Peyer's patch (tissue), 4 donors: ENCODE measurements at regions not wholly inside any gene's neighbourhood (a gene's known extent, or its start where the extent isn't known, plus 50 kb on each side); places are given as distances from the start of the nearest gene placed in this dataset.

Experiments used
- DNase-seq, 3 donors: peaks; one replicate each; pipeline ENCODE4 v3.0.0-alpha.2; 2017 to 2019
- H3K27ac ChIP-seq, 4 donors: fragments of 200-600 bp; sonication (generic); one replicate each; pipeline ENCODE4 v1.5.1; 2016 to 2019
- H3K27me3 ChIP-seq, 2 donors: fragments of 200-600 bp; sonication (generic); one replicate each; pipeline ENCODE4 v1.5.1; 2019
- H3K36me3 ChIP-seq, 3 donors: fragments of 200-600 bp; sonication (generic); one replicate each; pipeline ENCODE4 v1.5.1; 2016 to 2019
- H3K4me1 ChIP-seq, 4 donors: fragments of 200-600 bp; sonication (generic); one replicate each; pipeline ENCODE4 v1.5.1; 2016 to 2019
- H3K4me3 ChIP-seq, 4 donors: fragments of 200-600 bp; sonication (generic); 1 replicate in 3 of 4; 2 replicates in 1 of 4; pipeline ENCODE4 v1.5.1; 2016 to 2019; ENCODE audit warnings: mild to moderate bottlenecking in 1 of 4
- H3K9me3 ChIP-seq, 4 donors: fragments of 200-600 bp; sonication (generic); one replicate each; pipeline ENCODE4 v1.5.1; 2016 to 2019; ENCODE audit warnings: mild to moderate bottlenecking in 1 of 4
- CTCF ChIP-seq, 6 experiments: fragments of 450-650 bp in 4 of 6; fragments of 200-600 bp in 2 of 6; sonication (generic) in 1 of 6; IDR thresholded peaks; one replicate each; pipeline ENCODE4 v1.5.1; 2017 to 2019; ENCODE audit warnings: antibody characterized with exemption in 6 of 6, mild to moderate bottlenecking in 3 of 6, moderate library complexity in 1 of 6
- POLR2A ChIP-seq, 2 donors: fragments of 450-650 bp; IDR thresholded peaks; one replicate each; pipeline ENCODE4 v1.5.1; 2017; ENCODE audit warnings: antibody characterized with exemption in 2 of 2, mild to moderate bottlenecking in 2 of 2, moderate library complexity in 2 of 2

- Histone ChIP-seq H3K36me3 (no peaks in the 10 kb centered on the region), H3K4me1 (no peaks in the 10 kb centered on the region), H3K4me3 (no peak overlapping the region), H3K27me3 (no peaks in the 10 kb centered on the region), H3K9me3 (no peaks in the 10 kb centered on the region), H3K27ac (no peak overlapping the region)
- DNase-seq: no peak
- TF ChIP-seq POLR2A (IDR thresholded peaks at IDR 0.05) (no peak), CTCF (IDR thresholded peaks at IDR 0.05) (no peak)
Observed at GRCh38 chr13:83730674-83731073, 151.6 kb downstream of the SLITRK1 start.

DNA sequence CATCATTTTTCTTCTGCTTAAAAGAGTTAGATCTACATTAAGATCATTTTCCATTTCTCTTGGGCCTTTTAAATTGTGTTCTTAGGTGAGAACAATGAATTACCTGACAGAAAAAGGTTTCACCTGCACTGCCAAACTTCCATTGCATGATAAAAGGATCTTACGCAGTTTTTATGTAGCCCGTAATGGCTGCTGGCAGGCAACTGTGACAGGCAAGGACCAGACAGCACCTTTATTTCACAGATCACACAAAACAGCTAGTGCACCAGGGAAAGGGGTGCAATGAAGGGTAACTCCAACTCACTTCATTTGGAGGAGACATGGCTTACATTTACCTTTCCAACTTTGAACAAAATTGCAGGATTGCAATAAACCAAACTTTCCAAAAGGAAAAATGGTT lies 159.8 kb downstream of the SLITRK1 start:
- Histone ChIP-seq H3K27me3 (no peaks in the 10 kb centered on the region), H3K27ac (no peak overlapping the region), H3K4me3 (no peak overlapping the region), H3K4me1 (no peaks in the 10 kb centered on the region), H3K9me3 (no peaks in the 10 kb centered on the region), H3K36me3 (no peaks in the 10 kb centered on the region)
- no peak for DNase-seq
- no peak for TF ChIP-seq CTCF (IDR thresholded peaks at IDR 0.05)
- TF ChIP-seq POLR2A (IDR thresholded peaks at IDR 0.05): no peak

- DNase-seq: no peak
- no peaks in the 10 kb centered on the region for H3K27me3 ChIP-seq
- H3K36me3 ChIP-seq: no peaks in the 10 kb centered on the region
- no peak overlapping the region for H3K4me3 ChIP-seq
- H3K27ac ChIP-seq: no peak overlapping the region
- no peak for TF ChIP-seq CTCF (IDR thresholded peaks at IDR 0.05)
- no peak for TF ChIP-seq POLR2A (IDR thresholded peaks at IDR 0.05)
- no peaks in the 10 kb centered on the region for H3K4me1 ChIP-seq
- H3K9me3 ChIP-seq: no peaks in the 10 kb centered on the region
Observed at GRCh38 chr13:83716121-83716520, 166.2 kb downstream of the SLITRK1 start.

DNA sequence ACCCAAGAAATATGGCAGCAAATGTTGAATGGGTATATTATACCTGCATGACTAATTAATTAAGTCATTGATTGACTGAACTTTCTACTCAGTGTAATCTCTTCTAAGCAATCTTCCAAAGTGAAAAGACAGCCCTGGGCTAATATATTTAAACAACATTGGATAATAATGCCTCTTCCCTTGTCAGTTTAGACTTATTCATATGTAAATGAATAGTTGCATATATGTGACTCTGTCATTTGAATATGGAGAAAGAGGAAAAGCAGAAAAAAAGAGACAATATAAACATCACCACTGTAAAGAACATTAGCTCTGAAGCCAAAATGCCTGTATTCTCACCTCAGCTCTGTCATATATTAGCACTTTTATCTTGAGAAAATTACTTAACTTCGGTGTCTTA lies 168.0 kb downstream of the SLITRK1 start:
- H3K9me3 ChIP-seq: no peaks in the 10 kb centered on the region
- H3K4me1 ChIP-seq: no peaks in the 10 kb centered on the region
- TF ChIP-seq CTCF (IDR thresholded peaks at IDR 0.05) (no peak), POLR2A (IDR thresholded peaks at IDR 0.05) (no peak)
- no peaks in the 10 kb centered on the region for H3K36me3 ChIP-seq
- no peaks in the 10 kb centered on the region for H3K27me3 ChIP-seq
- H3K4me3 ChIP-seq: no peak overlapping the region
- no peak for DNase-seq
- H3K27ac ChIP-seq: no peak overlapping the region

- Histone ChIP-seq H3K9me3 (no peaks in the 10 kb centered on the region), H3K4me3 (no peak overlapping the region), H3K4me1 (no peaks in the 10 kb centered on the region), H3K27ac (no peak overlapping the region), H3K27me3 (no peaks in the 10 kb centered on the region), H3K36me3 (no peaks in the 10 kb centered on the region)
- DNase-seq: no peak
- TF ChIP-seq CTCF (IDR thresholded peaks at IDR 0.05): no peak
- TF ChIP-seq POLR2A (IDR thresholded peaks at IDR 0.05): no peak
Observed at GRCh38 chr13:83710133-83710515, 172.2 kb downstream of the SLITRK1 start.

GRCh38 chr13:83709426-83710132 lies 172.7 kb downstream of the SLITRK1 start:
- no peaks in the 10 kb centered on the region for H3K4me1 ChIP-seq
- no peaks in the 10 kb centered on the region for H3K27me3 ChIP-seq
- H3K36me3 ChIP-seq: no peaks in the 10 kb centered on the region
- no peak overlapping the region for H3K4me3 ChIP-seq
- TF ChIP-seq CTCF (IDR thresholded peaks at IDR 0.05) (no peak), POLR2A (IDR thresholded peaks at IDR 0.05) (no peak)
- no peak for DNase-seq
- no peaks in the 10 kb centered on the region for H3K9me3 ChIP-seq
- H3K27ac ChIP-seq: no peak overlapping the region
